KG1 (cell line): ENCODE measurements at regions not wholly inside any gene's neighbourhood (a gene's known extent, or its start where the extent isn't known, plus 50 kb on each side); places are given as distances from the start of the nearest gene placed in this dataset.

Source experiments
- DNase-seq: peaks from one replicate; lab custom pipeline; 2025; lab: John Stamatoyannopoulos, UW

DNA sequence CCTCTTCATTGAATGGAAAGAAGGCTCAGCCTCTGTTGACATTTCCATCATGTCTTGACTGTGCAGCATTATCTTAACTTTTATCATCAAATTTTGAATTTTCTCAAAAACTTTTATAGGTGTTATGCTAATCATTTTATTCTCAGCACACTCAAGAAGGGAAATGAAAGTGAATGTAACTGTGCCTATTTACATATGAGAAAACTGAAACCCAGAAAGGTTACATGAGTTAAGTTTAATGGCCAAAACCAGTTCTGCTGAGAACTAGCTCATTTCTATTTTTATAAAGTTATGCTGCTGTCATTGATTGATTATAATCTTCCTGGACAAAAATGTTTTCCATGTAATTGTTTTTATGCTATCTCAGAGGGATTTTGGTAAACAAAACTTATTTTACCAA lies 618.8 kb upstream of the NRXN1 start:
- DNase-seq: no peak

- DNase-seq: no peak
Observed at GRCh38 chr2:51649366-51649765, 617.4 kb upstream of the NRXN1 start.

- DNase-seq: no peak
Observed at GRCh38 chr2:51638811-51639210, 606.9 kb upstream of the NRXN1 start.

DNA sequence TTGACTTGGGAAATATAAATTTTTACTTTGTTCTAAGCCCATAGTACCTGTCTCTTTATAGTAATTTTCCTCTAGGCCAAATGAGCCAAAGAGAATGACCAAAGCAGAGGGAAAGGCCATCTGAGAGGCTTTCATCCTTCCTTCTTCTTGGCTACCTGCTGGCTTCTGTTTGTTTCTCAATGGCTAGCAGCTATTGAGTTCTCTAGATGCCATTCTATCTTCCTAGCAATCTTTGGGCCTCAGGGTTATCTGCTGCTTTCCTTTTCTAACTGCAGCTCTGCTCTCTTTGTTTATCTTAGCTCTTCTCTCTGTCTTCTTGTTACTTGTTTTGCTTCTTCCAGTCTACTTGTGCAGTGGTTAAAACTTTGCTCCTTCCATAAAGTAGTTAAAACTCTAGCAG lies 601.1 kb upstream of the NRXN1 start:
- no peak for DNase-seq

GRCh38 chr2:51629406-51629805 lies 597.5 kb upstream of the NRXN1 start:
- no peak for DNase-seq

GRCh38 chr2:51628917-51629316 lies 597.0 kb upstream of the NRXN1 start:
- DNase-seq: no peak

DNA sequence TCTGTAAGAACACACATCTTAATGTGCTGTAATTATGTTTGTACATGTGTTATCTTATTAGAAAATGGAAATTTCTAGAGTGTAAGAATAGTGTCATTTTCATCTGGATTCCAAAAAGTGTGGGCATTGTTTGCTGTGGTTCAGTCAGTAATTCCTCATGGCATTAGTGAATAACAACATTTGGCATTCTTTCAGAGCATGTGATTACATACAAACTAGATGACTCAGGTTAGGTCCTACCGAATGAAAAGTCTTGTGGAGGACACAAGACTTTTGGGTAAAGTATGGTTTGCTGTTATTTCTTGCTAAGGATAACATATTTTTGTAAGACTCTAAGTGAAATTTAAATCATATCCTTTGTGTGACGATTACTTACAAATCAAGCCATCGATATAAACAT lies 593.1 kb upstream of the NRXN1 start:
- DNase-seq: no peak

DNA sequence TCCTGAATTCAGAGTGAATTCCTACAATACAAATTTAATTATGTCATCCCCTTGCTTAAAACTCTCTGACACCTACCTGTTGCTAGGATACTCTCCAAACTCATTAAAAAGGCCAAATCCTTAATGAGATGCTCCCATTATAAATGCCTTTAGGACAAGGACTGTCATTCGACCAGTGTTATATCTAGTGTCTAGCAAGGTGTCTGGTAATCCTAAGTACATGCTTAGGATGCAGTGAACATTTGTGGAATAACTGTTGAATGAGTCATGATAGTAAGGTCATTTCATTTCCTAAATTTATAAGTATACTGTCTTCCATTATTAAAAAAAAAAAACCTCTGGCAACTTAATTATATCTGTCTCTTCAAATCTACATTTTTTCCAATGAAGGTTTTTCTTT lies 588.9 kb upstream of the NRXN1 start:
- no peak for DNase-seq

GRCh38 chr2:51619961-51620360 lies 588.0 kb upstream of the NRXN1 start:
- no peak for DNase-seq

GRCh38 chr2:51612387-51612786 lies 580.5 kb upstream of the NRXN1 start:
- no peak for DNase-seq

GRCh38 chr2:51601706-51602105 lies 569.8 kb upstream of the NRXN1 start:
- no peak for DNase-seq

- DNase-seq: no peak
Observed at GRCh38 chr2:51597086-51597485, 565.2 kb upstream of the NRXN1 start.

- DNase-seq: no peak
Observed at GRCh38 chr2:51595836-51596235, 563.9 kb upstream of the NRXN1 start.

DNA sequence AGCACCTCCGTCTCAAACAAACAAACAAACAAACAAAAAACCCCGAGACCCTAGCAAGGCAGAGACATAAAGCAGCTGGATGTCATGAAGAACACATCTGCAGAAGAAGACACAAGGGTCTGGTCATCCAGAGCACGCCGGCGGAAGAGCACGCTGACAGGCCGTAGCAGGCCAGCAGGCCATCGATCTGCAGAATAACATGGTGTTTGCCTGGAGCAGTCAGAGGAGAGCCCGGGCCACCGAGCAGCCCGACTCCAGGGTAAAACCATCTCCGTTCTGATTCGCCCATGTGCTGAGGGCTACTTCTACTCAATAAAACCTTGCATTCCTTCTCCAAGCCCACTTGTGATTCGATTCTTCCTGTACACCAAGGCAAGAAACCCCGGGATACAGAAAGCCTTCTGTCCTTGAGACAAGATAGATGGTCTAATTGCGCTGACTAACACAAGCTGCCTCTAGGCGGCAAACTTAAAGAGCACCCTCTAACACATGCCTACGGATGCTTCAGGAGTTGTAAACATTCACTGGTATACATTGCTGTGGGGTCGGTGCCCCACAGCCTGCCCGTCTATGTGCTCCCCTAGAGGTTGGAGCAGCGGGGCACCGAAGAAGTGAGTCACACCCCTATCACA lies 549.8 kb upstream of the NRXN1 start:
- DNase-seq: no peak

GRCh38 chr2:51579412-51579811 lies 547.5 kb upstream of the NRXN1 start:
- no peak for DNase-seq

DNA sequence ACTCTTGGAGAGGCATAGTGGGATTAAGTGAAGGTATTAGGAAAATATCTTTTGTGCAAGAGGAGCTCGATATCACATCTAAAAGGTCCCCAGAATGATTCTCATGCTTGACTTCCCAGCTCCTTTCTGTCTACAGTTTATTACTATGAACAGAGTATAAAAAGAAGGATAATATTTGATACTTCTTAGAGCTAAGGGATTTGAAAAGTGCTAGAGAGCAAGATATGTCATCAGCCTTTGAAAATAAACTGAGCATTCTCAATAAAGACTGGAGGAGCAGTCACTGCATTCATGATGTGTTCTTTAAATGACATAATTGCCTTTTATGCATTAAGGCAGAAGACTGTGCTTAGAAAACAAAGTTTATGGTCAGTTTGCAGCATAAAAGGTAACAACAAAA lies 543.2 kb upstream of the NRXN1 start:
- DNase-seq: no peak

DNA sequence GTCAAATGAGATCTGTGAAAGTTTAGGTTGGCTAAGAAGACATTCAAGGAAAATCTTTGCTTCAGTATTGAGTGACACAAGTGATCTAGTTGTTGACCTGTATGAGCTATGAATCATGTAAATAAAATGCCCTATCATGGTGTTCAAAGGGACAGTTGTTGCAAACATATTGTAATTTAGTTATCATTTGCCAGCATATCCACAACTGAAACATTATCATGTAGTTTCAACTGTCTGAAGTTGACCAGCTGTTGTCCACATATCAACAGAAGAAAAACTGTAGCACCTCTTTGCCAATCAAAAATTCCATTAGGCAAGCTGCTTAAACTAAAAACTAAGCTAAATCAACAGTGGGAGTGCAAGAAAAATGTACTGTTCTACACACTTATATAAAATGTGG lies 527.1 kb upstream of the NRXN1 start:
- no peak for DNase-seq

DNA sequence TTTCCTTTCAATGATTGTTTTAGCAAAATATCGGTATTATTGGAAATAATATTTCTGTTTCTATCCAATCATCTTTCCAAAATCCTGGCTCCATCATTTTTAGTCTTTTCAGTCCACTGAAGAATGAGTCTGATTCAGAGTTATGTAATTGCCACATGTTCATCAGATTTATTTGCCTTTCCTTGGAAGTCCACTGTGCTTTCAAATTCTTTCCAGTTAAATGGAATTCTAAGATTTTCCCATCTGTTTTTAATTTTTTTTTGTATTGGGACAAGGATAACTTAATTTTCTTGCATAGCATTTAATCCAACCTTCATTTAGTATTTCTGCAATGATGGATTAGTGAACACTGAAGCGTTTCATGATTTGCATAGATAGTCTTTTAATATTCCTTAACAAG lies 521.5 kb upstream of the NRXN1 start:
- DNase-seq: no peak

DNA sequence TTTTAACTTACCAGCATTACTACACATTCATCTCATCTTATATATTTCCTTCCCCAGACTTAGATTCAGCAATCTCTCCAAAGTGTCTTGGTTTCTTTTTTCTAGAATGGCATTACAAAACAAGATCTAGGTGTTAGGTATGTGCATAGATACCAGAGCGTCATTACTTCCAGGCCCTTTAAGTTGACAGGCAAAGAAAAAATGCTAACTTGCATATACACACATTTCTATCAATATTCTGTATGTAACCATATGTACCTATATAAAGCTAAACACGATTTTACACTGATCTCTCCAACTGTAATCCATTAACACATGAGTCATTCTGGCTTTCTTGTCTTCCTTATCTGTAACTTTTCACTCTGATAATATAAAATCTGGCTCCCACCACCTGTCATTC lies 503.8 kb upstream of the NRXN1 start:
- DNase-seq: no peak

- DNase-seq: no peak
Observed at GRCh38 chr2:51534166-51534565, 502.2 kb upstream of the NRXN1 start.

GRCh38 chr2:51528156-51528555 lies 496.2 kb upstream of the NRXN1 start:
- DNase-seq: no peak

DNA sequence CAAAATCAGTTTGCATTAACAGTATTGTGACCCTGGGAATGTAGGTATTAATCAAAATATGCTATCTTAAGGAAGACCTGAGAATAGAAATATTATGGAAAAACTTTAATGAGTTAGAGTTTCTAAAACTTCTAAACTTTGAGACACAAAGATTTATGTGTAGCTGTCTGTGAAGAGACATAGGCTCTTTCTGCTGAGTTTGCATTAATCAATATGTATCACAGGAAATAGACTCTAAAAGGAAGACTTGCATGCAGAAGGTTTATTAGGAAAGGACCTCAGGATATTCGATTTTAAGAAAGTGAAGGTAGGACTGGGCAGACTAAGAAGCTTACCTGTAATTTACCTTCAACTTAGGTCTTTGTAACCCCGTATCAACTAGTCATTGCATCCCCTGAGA lies 494.8 kb upstream of the NRXN1 start:
- no peak for DNase-seq

- no peak for DNase-seq
Observed at GRCh38 chr2:51516667-51517066, 484.7 kb upstream of the NRXN1 start.

- no peak for DNase-seq
Observed at GRCh38 chr2:51511002-51511401, 479.1 kb upstream of the NRXN1 start.

GRCh38 chr2:51510303-51510702 lies 478.4 kb upstream of the NRXN1 start:
- no peak for DNase-seq
